ENCODE measurements at regions not wholly inside any gene's neighbourhood (a gene's known extent, or its start where the extent isn't known, plus 50 kb on each side); places are given as distances from the start of the nearest gene placed in this dataset.
A peak's percentile ranks its signal among the peaks of the same experiment; 100 is the strongest.

- no peak for DNase-seq
- intact Hi-C loops (cut with micrococcal nuclease) = loop anchor here (1.0 to 10.0 kb wide), 9 partner anchors 23 to 877 kb away; partner anchors contain the start of gene TCF4
- no peaks in the 10 kb centered on the region for H3K27me3 Mint-ChIP-seq
Measured at GRCh38 chr18:56112013-56112749, 524.2 kb upstream of the TCF4 start.

DNA sequence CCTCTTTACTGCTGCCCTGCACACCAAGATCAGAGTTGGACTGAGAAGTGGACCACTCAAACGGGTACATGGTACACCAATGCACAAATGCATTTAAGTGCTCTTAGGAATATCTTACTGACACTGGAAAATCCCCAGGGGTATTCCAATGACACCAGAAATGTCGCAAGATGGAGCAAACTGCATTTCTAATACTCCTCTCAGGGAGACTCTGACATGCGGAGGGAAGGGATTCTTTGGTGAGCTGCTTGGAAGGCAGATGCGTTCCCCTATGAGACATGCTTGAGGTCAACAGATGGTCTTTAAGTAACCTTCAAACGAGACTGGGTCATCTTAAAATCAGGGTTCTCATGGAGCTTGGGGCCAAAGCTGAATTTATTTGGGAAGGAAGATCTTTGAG lies 521.8 kb upstream of the TCF4 start:
- Mint-ChIP-seq H3K4me3 (no peak overlapping the region), H3K36me3 (ENCODE audit: low read depth) (no peaks in the 10 kb centered on the region), H3K4me1 (peaks cover 39% of the 10 kb centered on the region), H3K9me3 (peaks cover 11% of the 10 kb centered on the region), H3K27ac (no peak overlapping the region), H3K27me3 (peaks cover 3% of the 10 kb centered on the region)
- intact Hi-C loops (cut with micrococcal nuclease) = loop anchor here (5.0 to 10.0 kb wide), 6 partner anchors 327 to 845 kb away; partner anchors contain the start of gene TCF4
- DNase-seq (no peak), ATAC-seq (ENCODE audit: low read depth) (no peak)
- TF ChIP-seq, protein P1, sequence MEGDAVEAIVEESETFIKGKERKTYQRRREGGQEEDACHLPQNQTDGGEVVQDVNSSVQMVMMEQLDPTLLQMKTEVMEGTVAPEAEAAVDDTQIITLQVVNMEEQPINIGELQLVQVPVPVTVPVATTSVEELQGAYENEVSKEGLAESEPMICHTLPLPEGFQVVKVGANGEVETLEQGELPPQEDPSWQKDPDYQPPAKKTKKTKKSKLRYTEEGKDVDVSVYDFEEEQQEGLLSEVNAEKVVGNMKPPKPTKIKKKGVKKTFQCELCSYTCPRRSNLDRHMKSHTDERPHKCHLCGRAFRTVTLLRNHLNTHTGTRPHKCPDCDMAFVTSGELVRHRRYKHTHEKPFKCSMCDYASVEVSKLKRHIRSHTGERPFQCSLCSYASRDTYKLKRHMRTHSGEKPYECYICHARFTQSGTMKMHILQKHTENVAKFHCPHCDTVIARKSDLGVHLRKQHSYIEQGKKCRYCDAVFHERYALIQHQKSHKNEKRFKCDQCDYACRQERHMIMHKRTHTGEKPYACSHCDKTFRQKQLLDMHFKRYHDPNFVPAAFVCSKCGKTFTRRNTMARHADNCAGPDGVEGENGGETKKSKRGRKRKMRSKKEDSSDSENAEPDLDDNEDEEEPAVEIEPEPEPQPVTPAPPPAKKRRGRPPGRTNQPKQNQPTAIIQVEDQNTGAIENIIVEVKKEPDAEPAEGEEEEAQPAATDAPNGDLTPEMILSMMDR (IDR thresholded peaks at IDR 0.05) = no peak
- CTCF ChIA-PET = no interaction called here
- POLR2A ChIA-PET = interaction anchor here (0.7 kb wide), 1 partner anchor 19 kb away, joined by 4 read pairs; no protein-coding TSS in a partner anchor

More at GRCh38 chr18:56112013-56112749, 524.2 kb upstream of the TCF4 start:
- TF ChIP-seq, protein P1 (IDR thresholded peaks at IDR 0.05) = no peak
- ATAC-seq (ENCODE audit: low read depth) = peak; percentile 92
- H3K36me3 Mint-ChIP-seq (ENCODE audit: low read depth) = no peaks in the 10 kb centered on the region
- H3K9me3 Mint-ChIP-seq = no peaks in the 10 kb centered on the region
- H3K27ac Mint-ChIP-seq = peak overlapping the region; percentile 72
- ChIA-PET CTCF (no interaction called here), POLR2A (interaction anchor here (0.9 to 1.7 kb wide), 3 partner anchors 23 to 201 kb away, joined by 3 read pairs; no protein-coding TSS in a partner anchor)
- H3K4me1 Mint-ChIP-seq = peaks cover 50% of the 10 kb centered on the region
- peak overlapping the region; percentile 64 for H3K4me3 Mint-ChIP-seq

GRCh38 chr18:56108478-56109367 lies 520.7 kb upstream of the TCF4 start:
- ChIA-PET POLR2A (no interaction called here), CTCF (no interaction called here)
- H3K27ac Mint-ChIP-seq = peak overlapping the region; percentile 7
- no peaks in the 10 kb centered on the region for H3K36me3 Mint-ChIP-seq (ENCODE audit: low read depth)
- H3K4me3 Mint-ChIP-seq = no peak overlapping the region
- TF ChIP-seq, protein P1 (IDR thresholded peaks at IDR 0.05) = no peak
- peaks cover 28% of the 10 kb centered on the region for H3K4me1 Mint-ChIP-seq
- no peak for DNase-seq
- peaks cover 3% of the 10 kb centered on the region for H3K27me3 Mint-ChIP-seq
- intact Hi-C loops (cut with micrococcal nuclease) = no loop called here
- peaks cover 15% of the 10 kb centered on the region for H3K9me3 Mint-ChIP-seq
- ATAC-seq (ENCODE audit: low read depth) = no peak

- Mint-ChIP-seq H3K27me3 (peaks cover 3% of the 10 kb centered on the region), H3K36me3 (ENCODE audit: low read depth) (no peaks in the 10 kb centered on the region), H3K4me3 (no peak overlapping the region), H3K27ac (no peak overlapping the region), H3K4me1 (peaks cover 21% of the 10 kb centered on the region), H3K9me3 (peaks cover 17% of the 10 kb centered on the region)
- POLR2A ChIA-PET = no interaction called here
- no peak for DNase-seq
- intact Hi-C loops (cut with micrococcal nuclease) = no loop called here
- CTCF ChIA-PET = no interaction called here
- ATAC-seq (ENCODE audit: low read depth) = no peak
- TF ChIP-seq, protein P1 (IDR thresholded peaks at IDR 0.05) = no peak
Measured at GRCh38 chr18:56107821-56108477, 520.0 kb upstream of the TCF4 start.

All from activated B cell treated with CpG ODN at 0.5 μM for 24 hours (primary cell).